NCI-H510A treated with DMSO at 0.1 percent for 48 hours (cell line): ENCODE measurements at regions not wholly inside any gene's neighbourhood (a gene's known extent, or its start where the extent isn't known, plus 50 kb on each side); places are given as distances from the start of the nearest gene placed in this dataset.
"Not testable (repeated sequence)": the region's sequence is repeated elsewhere in the genome, so short reads cannot be mapped to it uniquely, and the experiment has no call there.

Experiments
- DNase-seq: peaks from one replicate; lab custom pipeline; 2025; lab: John Stamatoyannopoulos, UW

GRCh38 chrX:152507168-152507567, 56.1 kb upstream of the GABRA3 start:
- not testable (repeated sequence) for DNase-seq

GRCh38 chrX:152520653-152521052, 69.5 kb upstream of the GABRA3 start:
- no peak for DNase-seq

- no peak for DNase-seq
Measured at GRCh38 chrX:152528193-152528592, 77.1 kb upstream of the GABRA3 start.

GRCh38 chrX:152530967-152531366, 79.9 kb upstream of the GABRA3 start:
- DNase-seq: no peak

- DNase-seq: peak; percentile 31
Measured at GRCh38 chrX:152537373-152537772, 86.3 kb upstream of the GABRA3 start.

GRCh38 chrX:152573866-152574265, 63.8 kb upstream of the GABRQ start:
- no peak for DNase-seq

GRCh38 chrX:152575331-152575730, 62.4 kb upstream of the GABRQ start:
- no peak for DNase-seq

- DNase-seq: not testable (repeated sequence)
Measured at GRCh38 chrX:152587523-152587922, 50.2 kb upstream of the GABRQ start.
